Thyroid gland (tissue), 4 donors: ENCODE measurements at regions not wholly inside any gene's neighbourhood (a gene's known extent, or its start where the extent isn't known, plus 50 kb on each side); places are given as distances from the start of the nearest gene placed in this dataset.

Source experiments
- POLR2A ChIP-seq, 2 donors: fragments of 450-650 bp; IDR thresholded peaks; one replicate each; pipeline ENCODE4 v1.6.1; 2017; ENCODE audit warnings: antibody characterized with exemption in 2 of 2, mild to moderate bottlenecking in 2 of 2, moderate library complexity in 1 of 2
- TF ChIP-seq, protein P1 (sequence below), 6 experiments: fragments of 200-600 bp in 3 of 6; fragments of 450-650 bp in 3 of 6; sonication (generic) in 3 of 6; IDR thresholded peaks; one replicate each; pipeline ENCODE4 v1.5.1; 2016 to 2019; ENCODE audit warnings: antibody characterized with exemption in 6 of 6, mild to moderate bottlenecking in 2 of 6, inconsistent platforms in 1 of 6, moderate library complexity in 1 of 6

GRCh38 chr5:145008876-145009530, 826.1 kb downstream of the PRELID2 start:
- TF ChIP-seq, protein P1, sequence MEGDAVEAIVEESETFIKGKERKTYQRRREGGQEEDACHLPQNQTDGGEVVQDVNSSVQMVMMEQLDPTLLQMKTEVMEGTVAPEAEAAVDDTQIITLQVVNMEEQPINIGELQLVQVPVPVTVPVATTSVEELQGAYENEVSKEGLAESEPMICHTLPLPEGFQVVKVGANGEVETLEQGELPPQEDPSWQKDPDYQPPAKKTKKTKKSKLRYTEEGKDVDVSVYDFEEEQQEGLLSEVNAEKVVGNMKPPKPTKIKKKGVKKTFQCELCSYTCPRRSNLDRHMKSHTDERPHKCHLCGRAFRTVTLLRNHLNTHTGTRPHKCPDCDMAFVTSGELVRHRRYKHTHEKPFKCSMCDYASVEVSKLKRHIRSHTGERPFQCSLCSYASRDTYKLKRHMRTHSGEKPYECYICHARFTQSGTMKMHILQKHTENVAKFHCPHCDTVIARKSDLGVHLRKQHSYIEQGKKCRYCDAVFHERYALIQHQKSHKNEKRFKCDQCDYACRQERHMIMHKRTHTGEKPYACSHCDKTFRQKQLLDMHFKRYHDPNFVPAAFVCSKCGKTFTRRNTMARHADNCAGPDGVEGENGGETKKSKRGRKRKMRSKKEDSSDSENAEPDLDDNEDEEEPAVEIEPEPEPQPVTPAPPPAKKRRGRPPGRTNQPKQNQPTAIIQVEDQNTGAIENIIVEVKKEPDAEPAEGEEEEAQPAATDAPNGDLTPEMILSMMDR (IDR thresholded peaks at IDR 0.05), result no peak
- TF ChIP-seq POLR2A (IDR thresholded peaks at IDR 0.05), result no peak
